ENCODE measurements at regions not wholly inside any gene's neighbourhood (a gene's known extent, or its start where the extent isn't known, plus 50 kb on each side); places are given as distances from the start of the nearest gene placed in this dataset.
"Not testable (repeated sequence)": the region's sequence is repeated elsewhere in the genome, so short reads cannot be mapped to it uniquely, and the experiment has no call there.

- H3K4me1 ChIP-seq (ENCODE audit: low read depth); H3K4me3 ChIP-seq; H3K27ac ChIP-seq; H3K27me3 ChIP-seq; H3K36me3 ChIP-seq; H3K9me3 ChIP-seq (ENCODE audit: low read depth): not testable (repeated sequence)
- peak; percentile 26 for TF ChIP-seq CTCF (IDR thresholded peaks at IDR 0.05; ENCODE audit: low read depth, low read length)
- peak; percentile 19 to 53 for DNase-seq (ENCODE audit: low read depth in 1 of 2, low spot score in 1 of 2)
These were observed 75.4 kb upstream of the LPCAT1 start for GRCh38 chr5:1598950-1599737.

- peak overlapping the region; percentile 10 for H3K4me3 ChIP-seq
- DNase-seq (ENCODE audit: low read depth in 1 of 2, low spot score in 1 of 2); H3K9me3 ChIP-seq (ENCODE audit: low read depth); H3K4me1 ChIP-seq (ENCODE audit: low read depth); H3K27ac ChIP-seq; H3K27me3 ChIP-seq; H3K36me3 ChIP-seq: not testable (repeated sequence)
These were observed 73.3 kb upstream of the LPCAT1 start for GRCh38 chr5:1597093-1597473.

- not testable (repeated sequence) for H3K4me3 ChIP-seq; H3K27me3 ChIP-seq; H3K36me3 ChIP-seq; H3K4me1 ChIP-seq (ENCODE audit: low read depth); H3K27ac ChIP-seq; DNase-seq (ENCODE audit: low read depth in 1 of 2, low spot score in 1 of 2); H3K9me3 ChIP-seq (ENCODE audit: low read depth)
These were observed 72.8 kb upstream of the LPCAT1 start for GRCh38 chr5:1596462-1597092.

- Histone ChIP-seq H3K9me3 (ENCODE audit: low read depth) (no peaks in the 10 kb centered on the region), H3K27me3 (no peaks in the 10 kb centered on the region), H3K36me3 (no peaks in the 10 kb centered on the region), H3K4me3 (peak overlapping the region; percentile 70), H3K4me1 (ENCODE audit: low read depth) (no peaks in the 10 kb centered on the region), H3K27ac (no peak overlapping the region)
- peak; percentile 67 to 95 for DNase-seq (ENCODE audit: low read depth in 1 of 2, low spot score in 1 of 2)
- TF ChIP-seq CTCF (IDR thresholded peaks at IDR 0.05; ENCODE audit: low read depth, low read length): peak; percentile 32
These were observed 70.8 kb upstream of the LPCAT1 start for GRCh38 chr5:1594357-1595106.

GRCh38 chr5:1593903-1594356 is 70.2 kb upstream of the LPCAT1 start:
- H3K27ac ChIP-seq: no peak overlapping the region
- no peaks in the 10 kb centered on the region for H3K27me3 ChIP-seq
- DNase-seq (ENCODE audit: low read depth in 1 of 2, low spot score in 1 of 2): peak in 1 of 2 donors; percentile 35
- no peaks in the 10 kb centered on the region for H3K4me1 ChIP-seq (ENCODE audit: low read depth)
- peak overlapping the region; percentile 70 for H3K4me3 ChIP-seq
- no peak for TF ChIP-seq CTCF (IDR thresholded peaks at IDR 0.05; ENCODE audit: low read depth, low read length)
- H3K9me3 ChIP-seq (ENCODE audit: low read depth): no peaks in the 10 kb centered on the region
- peaks cover 2% of the 10 kb centered on the region for H3K36me3 ChIP-seq

- peaks cover 18% of the 10 kb centered on the region for H3K36me3 ChIP-seq
- not testable (repeated sequence) for H3K4me3 ChIP-seq; H3K4me1 ChIP-seq (ENCODE audit: low read depth); H3K9me3 ChIP-seq (ENCODE audit: low read depth); H3K27ac ChIP-seq; H3K27me3 ChIP-seq; DNase-seq (ENCODE audit: low read depth in 1 of 2, low spot score in 1 of 2)
These were observed 64.4 kb upstream of the LPCAT1 start for GRCh38 chr5:1588071-1588694.

GRCh38 chr5:1583081-1583875 is 59.5 kb upstream of the LPCAT1 start:
- DNase-seq (ENCODE audit: low read depth in 1 of 2, low spot score in 1 of 2): peak in 1 of 2 donors; percentile 43
- H3K9me3 ChIP-seq (ENCODE audit: low read depth); H3K27me3 ChIP-seq; H3K4me3 ChIP-seq; H3K27ac ChIP-seq; H3K4me1 ChIP-seq (ENCODE audit: low read depth): not testable (repeated sequence)
- peaks cover 18% of the 10 kb centered on the region for H3K36me3 ChIP-seq

- peaks cover 13% of the 10 kb centered on the region for H3K36me3 ChIP-seq
- not testable (repeated sequence) for DNase-seq (ENCODE audit: low read depth in 1 of 2, low spot score in 1 of 2); H3K27ac ChIP-seq; H3K9me3 ChIP-seq (ENCODE audit: low read depth); H3K27me3 ChIP-seq; H3K4me1 ChIP-seq (ENCODE audit: low read depth); H3K4me3 ChIP-seq
These were observed 55.6 kb upstream of the LPCAT1 start for GRCh38 chr5:1579389-1579788.

GRCh38 chr5:1576851-1577250 is 53.1 kb upstream of the LPCAT1 start:
- not testable (repeated sequence) for H3K27me3 ChIP-seq; H3K4me3 ChIP-seq; DNase-seq (ENCODE audit: low read depth in 1 of 2, low spot score in 1 of 2); H3K27ac ChIP-seq; H3K4me1 ChIP-seq (ENCODE audit: low read depth); H3K9me3 ChIP-seq (ENCODE audit: low read depth)
- H3K36me3 ChIP-seq: peaks cover 12% of the 10 kb centered on the region

All from cardiac muscle cell (in vitro differentiated cells and primary cell).